ENCODE measurements at regions not wholly inside any gene's neighbourhood (a gene's known extent, or its start where the extent isn't known, plus 50 kb on each side); places are given as distances from the start of the nearest gene placed in this dataset.
"Not testable (repeated sequence)": the region's sequence is repeated elsewhere in the genome, so short reads cannot be mapped to it uniquely, and the experiment has no call there.

DNA sequence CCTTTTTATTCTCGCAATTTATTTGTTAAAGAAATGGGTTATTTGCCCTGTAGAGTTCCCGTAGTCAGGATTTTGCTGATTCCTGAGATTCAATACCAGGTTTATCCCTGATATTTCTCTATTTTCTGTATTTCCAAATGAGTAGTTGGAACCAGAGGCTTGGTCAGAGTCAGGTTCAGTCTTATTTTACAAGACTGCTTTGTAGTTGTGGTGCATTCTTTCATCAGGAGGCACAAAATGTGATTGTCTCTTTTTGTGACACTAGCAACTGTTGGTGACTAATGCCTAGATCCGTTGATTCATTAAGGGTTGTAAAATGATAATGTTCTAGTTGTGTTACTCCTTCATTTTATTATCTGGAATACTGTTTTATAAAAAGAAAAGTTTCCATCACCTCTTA is 95.5 kb upstream of the TPTE start:
- Histone ChIP-seq H3K9me3 (peaks cover 0 to 62% of the 10 kb centered on the region in 2 donors), H3K27me3 (no peaks in the 10 kb centered on the region), H3K27ac (no peak overlapping the region), H3K36me3 (no peaks in the 10 kb centered on the region), H3K4me1 (no peaks in the 10 kb centered on the region), H3K4me3 (no peak overlapping the region)
- DNase-seq (no peak), ATAC-seq (no peak)
- TF ChIP-seq, protein P1, sequence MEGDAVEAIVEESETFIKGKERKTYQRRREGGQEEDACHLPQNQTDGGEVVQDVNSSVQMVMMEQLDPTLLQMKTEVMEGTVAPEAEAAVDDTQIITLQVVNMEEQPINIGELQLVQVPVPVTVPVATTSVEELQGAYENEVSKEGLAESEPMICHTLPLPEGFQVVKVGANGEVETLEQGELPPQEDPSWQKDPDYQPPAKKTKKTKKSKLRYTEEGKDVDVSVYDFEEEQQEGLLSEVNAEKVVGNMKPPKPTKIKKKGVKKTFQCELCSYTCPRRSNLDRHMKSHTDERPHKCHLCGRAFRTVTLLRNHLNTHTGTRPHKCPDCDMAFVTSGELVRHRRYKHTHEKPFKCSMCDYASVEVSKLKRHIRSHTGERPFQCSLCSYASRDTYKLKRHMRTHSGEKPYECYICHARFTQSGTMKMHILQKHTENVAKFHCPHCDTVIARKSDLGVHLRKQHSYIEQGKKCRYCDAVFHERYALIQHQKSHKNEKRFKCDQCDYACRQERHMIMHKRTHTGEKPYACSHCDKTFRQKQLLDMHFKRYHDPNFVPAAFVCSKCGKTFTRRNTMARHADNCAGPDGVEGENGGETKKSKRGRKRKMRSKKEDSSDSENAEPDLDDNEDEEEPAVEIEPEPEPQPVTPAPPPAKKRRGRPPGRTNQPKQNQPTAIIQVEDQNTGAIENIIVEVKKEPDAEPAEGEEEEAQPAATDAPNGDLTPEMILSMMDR (IDR thresholded peaks at IDR 0.05): no peak
- intact Hi-C loops (cut with DNase I): no loop called here

DNA sequence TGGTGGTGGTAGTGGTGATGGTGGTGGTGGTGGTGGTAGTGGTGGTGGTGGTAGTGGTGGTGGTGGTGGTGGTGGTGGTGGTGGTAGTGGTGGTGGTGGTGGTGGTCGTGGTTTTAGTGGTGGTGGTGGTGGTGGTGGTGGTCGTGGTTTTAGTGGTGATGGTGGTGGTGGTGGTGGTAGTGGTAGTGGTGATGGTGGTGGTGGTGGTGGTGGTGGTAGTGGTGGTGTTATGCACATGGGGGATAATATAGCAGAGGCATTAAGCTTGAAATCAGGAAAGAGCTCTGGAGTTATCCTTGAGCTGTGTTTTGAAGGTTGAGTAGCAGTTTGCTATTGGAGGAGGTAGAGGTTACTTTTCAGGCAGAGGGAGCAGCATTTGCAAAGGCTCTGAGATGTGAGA is 94.6 kb upstream of the TPTE start:
- DNase-seq; H3K27me3 ChIP-seq; H3K27ac ChIP-seq; H3K36me3 ChIP-seq; intact Hi-C loops (cut with DNase I); H3K4me1 ChIP-seq; H3K4me3 ChIP-seq; ATAC-seq: not testable (repeated sequence)
- peaks cover 0 to 65% of the 10 kb centered on the region in 2 donors for H3K9me3 ChIP-seq

DNA sequence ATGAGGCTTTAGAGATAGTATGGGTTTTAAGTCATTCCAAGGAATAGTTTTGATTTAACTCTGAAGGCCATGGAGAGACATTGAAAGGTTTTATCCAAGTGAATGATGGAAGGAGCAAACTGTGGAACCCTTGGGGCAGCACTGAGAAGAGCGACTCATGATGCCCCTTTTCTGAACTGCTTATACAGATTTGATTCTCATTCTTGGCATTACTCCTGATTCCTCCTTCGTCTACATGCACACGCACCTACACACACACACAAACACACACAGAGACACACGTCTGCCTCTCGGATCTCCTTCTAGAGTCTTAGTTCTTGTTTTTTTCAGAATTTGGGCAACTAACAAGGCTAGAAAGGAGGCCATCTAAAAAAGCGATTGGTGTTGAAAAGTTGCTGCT is 94.1 kb upstream of the TPTE start:
- peaks cover 0 to 66% of the 10 kb centered on the region in 2 donors for H3K9me3 ChIP-seq
- intact Hi-C loops (cut with DNase I): not testable (repeated sequence)

DNA sequence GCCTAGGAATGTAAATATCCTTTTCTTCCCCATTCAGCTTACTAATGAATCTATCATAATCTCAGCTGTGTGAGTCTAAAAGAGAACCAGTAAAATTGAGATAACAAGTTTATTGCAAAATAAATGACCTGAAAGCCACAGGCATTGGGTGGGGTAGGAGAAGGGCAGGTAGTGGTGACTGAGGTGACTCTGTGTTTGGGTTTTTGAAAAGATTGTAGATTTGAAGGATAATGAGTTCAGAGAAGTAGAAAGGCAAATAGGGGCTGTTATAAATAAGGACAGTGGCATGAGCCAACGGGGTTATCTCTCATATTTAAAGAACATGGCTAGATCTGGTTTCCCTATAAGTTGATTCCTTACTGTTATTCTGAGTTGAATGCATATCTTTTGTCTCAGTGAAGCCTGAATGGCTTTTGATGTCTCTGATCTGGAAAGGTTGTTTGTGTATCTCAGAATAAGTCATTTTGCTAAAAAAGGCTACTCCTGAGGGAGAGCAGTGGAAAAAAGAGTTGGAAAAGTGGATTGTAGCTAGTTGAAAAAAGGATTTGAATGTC is 92.3 kb upstream of the TPTE start:
- H3K4me1 ChIP-seq; H3K27ac ChIP-seq; H3K36me3 ChIP-seq; intact Hi-C loops (cut with DNase I); ATAC-seq; DNase-seq; H3K27me3 ChIP-seq; H3K4me3 ChIP-seq: not testable (repeated sequence)
- H3K9me3 ChIP-seq: peaks cover 0 to 62% of the 10 kb centered on the region in 2 donors

More for the DNA sequence above, 94.1 kb upstream of the TPTE start:
- not testable (repeated sequence) for DNase-seq, ATAC-seq, H3K36me3 ChIP-seq, H3K4me3 ChIP-seq, H3K27ac ChIP-seq, H3K27me3 ChIP-seq, H3K4me1 ChIP-seq

DNA sequence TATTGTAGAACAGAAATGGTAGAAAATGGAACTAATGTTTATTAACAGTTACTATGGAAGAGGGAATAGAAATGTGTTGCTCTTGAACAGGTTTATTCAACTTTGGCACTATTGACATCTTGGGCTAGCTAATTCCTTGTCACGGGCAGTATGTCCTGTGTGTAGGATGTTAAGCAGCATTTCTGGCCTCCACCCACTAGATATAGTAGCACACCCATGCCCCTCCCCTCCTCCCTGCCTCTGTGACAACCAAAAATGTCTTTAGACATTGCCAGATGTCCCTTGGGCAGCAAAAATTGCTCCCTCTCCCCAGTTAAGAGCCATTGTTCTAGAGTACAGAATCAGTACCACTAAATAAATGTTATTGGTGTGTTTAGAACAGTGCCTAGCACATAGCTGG is 91.4 kb upstream of the TPTE start:
- no peaks in the 10 kb centered on the region for H3K4me1 ChIP-seq
- intact Hi-C loops (cut with DNase I): no loop called here
- H3K9me3 ChIP-seq: peaks cover 0 to 58% of the 10 kb centered on the region in 2 donors
- ATAC-seq (peak; percentile 4), DNase-seq (no peak)
- no peaks in the 10 kb centered on the region for H3K36me3 ChIP-seq
- H3K27me3 ChIP-seq: no peaks in the 10 kb centered on the region
- no peak overlapping the region for H3K4me3 ChIP-seq
- no peak overlapping the region for H3K27ac ChIP-seq
- TF ChIP-seq, protein P1 (IDR thresholded peaks at IDR 0.05): no peak

DNA sequence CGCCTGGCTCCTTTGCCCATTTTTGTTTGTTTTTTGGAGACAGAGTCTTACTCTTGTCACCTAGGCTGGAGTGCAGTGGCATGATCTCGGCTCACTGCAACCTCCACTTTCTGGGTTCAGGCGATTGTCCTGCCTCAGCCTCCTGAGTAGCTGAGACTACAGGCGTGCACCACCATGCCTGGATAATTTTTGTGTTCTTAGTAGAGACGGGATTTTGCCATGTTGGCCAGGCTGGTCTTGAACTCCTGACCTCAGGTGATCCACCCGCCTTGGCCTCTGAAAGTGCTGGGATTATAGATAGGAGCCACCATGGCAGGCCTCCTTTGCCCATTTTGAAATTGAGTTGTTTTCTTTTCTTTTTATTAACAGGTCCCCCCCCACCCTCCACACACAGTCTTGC is 89.4 kb upstream of the TPTE start:
- H3K36me3 ChIP-seq; ATAC-seq; H3K27me3 ChIP-seq; H3K4me1 ChIP-seq; H3K27ac ChIP-seq; intact Hi-C loops (cut with DNase I); H3K4me3 ChIP-seq: not testable (repeated sequence)
- peaks cover 0 to 62% of the 10 kb centered on the region in 2 donors for H3K9me3 ChIP-seq
- DNase-seq: peak in 1 of 4 donors; percentile 84

DNA sequence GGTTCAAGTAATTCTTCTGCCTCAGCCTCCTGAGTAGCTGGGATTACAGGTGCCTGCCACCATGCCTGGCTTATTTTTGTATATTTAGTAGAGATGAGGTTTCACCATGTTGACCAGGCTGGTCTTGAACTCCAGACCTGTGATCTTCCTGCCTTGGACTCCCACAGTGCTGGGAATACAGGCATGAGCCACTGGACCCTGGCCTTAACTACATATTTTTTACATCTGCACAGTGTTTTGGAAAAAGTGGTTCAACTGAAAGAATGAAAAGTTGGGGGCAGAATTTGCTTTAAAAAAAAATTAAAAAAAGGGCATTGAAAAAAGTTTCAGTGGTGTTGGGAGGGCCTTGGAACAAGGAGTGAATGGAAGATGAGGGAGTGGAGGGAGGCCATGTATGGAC is 88.9 kb upstream of the TPTE start:
- H3K4me1 ChIP-seq; H3K36me3 ChIP-seq; intact Hi-C loops (cut with DNase I); ATAC-seq; DNase-seq; H3K27ac ChIP-seq; H3K4me3 ChIP-seq; H3K27me3 ChIP-seq: not testable (repeated sequence)
- H3K9me3 ChIP-seq: peaks cover 0 to 62% of the 10 kb centered on the region in 2 donors

DNA sequence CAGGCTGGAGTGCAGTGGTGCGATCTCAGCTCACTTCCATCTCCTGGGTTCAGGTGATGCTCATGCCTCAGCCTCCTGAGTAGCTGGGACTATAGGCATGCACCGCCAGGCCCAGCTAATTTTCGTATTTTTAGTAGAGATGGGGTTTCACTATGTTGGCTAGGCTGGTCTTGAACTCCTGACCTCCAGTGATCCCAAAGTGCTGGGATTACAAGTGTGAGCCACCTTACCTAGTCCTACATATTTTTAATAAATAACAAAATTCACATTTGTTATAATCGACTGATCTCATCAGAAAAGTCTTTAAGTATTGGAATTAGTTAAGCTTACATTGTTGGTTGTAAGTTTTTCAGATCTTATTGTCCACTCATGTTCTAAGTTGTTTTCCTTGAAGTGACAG is 83.4 kb upstream of the TPTE start:
- H3K36me3 ChIP-seq; H3K27ac ChIP-seq; intact Hi-C loops (cut with DNase I); H3K4me3 ChIP-seq; ATAC-seq; H3K4me1 ChIP-seq; H3K27me3 ChIP-seq: not testable (repeated sequence)
- peak in 1 of 4 donors; percentile 22 for DNase-seq
- peaks cover 4 to 58% of the 10 kb centered on the region in 2 donors for H3K9me3 ChIP-seq

DNA sequence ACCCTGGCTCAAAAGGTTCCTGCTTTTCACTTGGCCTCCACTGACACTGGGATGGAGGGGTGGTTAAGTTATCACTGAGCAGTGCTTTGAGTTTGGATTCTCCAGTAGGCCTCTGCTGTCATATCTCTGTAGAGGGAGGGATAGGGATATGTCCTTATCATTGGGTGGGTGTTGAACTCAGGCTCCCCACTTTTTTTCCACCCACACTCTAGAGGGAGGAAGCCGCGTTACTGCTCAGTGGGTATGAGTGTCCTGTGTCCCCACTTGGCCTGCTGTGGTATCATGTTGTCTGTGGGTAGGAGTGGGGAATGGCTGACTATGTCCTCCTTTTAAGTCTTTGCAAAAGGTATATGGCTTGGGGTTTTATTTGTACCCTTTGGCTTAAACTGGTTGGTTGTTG is 80.7 kb upstream of the TPTE start:
- peaks cover 4 to 57% of the 10 kb centered on the region in 2 donors for H3K9me3 ChIP-seq
- intact Hi-C loops (cut with DNase I); H3K27ac ChIP-seq; H3K27me3 ChIP-seq; H3K36me3 ChIP-seq; H3K4me1 ChIP-seq; H3K4me3 ChIP-seq: not testable (repeated sequence)
- peak; percentile 39 for ATAC-seq
- peak in 1 of 4 donors; percentile 44 for DNase-seq

DNA sequence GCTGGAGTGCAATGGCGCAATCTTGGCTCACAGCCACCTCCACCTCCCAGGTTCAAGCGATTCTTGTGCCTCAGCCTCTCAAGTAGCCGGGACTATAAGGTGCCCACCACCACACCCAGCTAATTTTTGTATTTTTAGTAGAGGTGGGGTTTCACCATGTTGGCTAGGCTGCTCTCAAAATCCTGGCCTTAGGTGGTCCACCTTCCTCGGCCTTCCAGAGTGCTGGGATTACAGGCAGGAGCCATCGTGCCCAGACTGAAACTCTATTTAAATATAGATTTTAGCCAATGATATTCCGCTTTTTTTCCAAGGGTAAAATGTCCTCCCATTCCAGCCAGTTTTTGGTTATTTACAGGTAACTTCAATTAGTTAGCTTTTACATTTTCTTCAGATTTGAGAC is 79.4 kb upstream of the TPTE start:
- H3K36me3 ChIP-seq; H3K27me3 ChIP-seq; H3K27ac ChIP-seq; ATAC-seq; intact Hi-C loops (cut with DNase I); H3K4me1 ChIP-seq; H3K4me3 ChIP-seq: not testable (repeated sequence)
- peaks cover 4 to 53% of the 10 kb centered on the region in 2 donors for H3K9me3 ChIP-seq
- DNase-seq: peak in 1 of 4 donors; percentile 26

DNA sequence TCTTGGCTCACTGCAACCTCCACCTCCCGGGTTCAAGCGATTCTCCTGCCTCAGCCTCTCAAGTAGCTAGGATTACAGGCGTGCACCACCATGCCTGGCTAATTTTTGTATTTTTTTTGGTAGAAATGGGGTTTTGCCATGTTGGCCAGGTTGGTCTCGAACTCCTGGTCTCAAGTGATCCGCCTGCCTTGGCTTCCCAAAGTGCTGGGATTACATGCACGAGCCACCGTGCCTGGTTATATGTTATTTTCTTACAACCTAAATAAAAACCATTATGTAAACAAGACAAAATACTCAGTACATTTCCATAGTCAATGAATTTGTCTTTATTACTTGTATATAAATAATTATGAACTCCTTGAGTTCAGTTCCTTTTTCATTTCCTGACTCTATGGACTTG is 75.7 kb upstream of the TPTE start:
- H3K27me3 ChIP-seq; H3K4me3 ChIP-seq; H3K36me3 ChIP-seq; H3K27ac ChIP-seq; intact Hi-C loops (cut with DNase I); ATAC-seq; H3K4me1 ChIP-seq: not testable (repeated sequence)
- H3K9me3 ChIP-seq: peaks cover 0 to 44% of the 10 kb centered on the region in 2 donors
- DNase-seq: peak in 1 of 4 donors; percentile 41

DNA sequence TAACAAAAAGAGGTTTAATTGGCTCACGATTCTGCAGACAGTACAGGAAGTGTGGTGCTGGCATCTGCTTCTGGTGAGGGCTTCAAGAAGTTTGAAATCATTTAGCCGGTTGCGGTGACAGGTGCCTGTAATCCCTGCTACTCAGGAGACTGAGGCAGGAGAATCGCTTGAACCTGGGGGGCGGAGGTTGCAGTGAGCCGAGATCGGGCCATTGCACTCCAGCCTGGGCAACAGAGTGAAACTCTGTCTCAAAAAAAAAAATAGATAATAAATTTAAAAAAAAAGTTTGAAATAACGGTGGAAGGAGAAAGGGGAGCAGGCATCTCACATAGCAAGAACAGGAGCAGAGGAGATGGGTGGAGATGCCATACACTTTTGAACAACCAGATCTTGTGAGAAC is 71.9 kb upstream of the TPTE start:
- ATAC-seq; H3K4me3 ChIP-seq; H3K27ac ChIP-seq; H3K27me3 ChIP-seq; H3K4me1 ChIP-seq; intact Hi-C loops (cut with DNase I); H3K36me3 ChIP-seq: not testable (repeated sequence)
- peak in 1 of 4 donors; percentile 75 for DNase-seq
- peaks cover 0 to 41% of the 10 kb centered on the region in 2 donors for H3K9me3 ChIP-seq

All from left lung (tissue), 4 donors.